ENCODE measurements at regions not wholly inside any gene's neighbourhood (a gene's known extent, or its start where the extent isn't known, plus 50 kb on each side); places are given as distances from the start of the nearest gene placed in this dataset.

DNA sequence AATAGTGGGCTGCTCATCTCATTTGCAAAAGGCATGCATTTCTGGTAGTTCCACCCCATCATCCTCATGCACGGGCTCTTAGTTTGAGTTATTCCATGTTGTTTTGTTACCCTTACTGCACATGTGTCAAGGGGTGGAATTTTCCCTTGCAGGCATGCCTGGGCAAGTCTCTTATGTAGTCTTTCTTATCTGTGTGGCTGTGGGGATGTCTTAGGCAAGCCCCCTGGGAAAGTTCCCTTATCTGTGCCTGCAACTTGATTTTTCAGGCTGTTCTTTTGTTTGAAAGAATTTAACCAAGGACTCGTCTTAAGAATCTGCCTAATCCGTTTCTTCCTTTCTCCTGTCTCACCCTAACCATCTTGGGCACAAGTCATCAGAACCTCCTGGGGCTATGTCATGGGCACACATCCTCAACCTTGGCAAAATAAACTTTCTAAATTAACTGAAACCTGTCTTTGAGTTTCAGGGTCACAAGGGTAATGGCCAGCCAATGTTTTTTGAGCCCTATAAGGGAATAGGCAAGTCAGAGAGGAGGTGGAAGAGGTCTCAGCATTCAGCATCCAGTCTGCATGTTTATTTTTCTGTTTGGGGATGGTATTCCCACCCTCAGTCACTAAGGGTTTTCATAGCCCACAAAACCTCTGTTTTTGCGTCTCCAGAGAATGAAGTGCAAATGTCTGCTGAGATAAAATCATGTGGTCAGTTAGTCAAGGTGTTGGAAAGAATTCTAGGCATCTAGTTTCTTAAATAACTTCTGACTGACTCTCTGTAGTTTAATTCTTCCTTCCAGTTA, 579.7 kb downstream of the PLA2G4A start:
- Histone ChIP-seq H3K9me3 (replicated peaks) (no peaks in the 10 kb centered on the region), H3K27me3 (ENCODE audit: low read depth) (no peaks in the 10 kb centered on the region), H3K4me3 (no peak overlapping the region), H3K27ac (replicated peaks) (no peak overlapping the region), H3K36me3 (no peaks in the 10 kb centered on the region), H3K4me1 (no peaks in the 10 kb centered on the region)
- DNase-seq: no peak
- TF ChIP-seq, protein P1, sequence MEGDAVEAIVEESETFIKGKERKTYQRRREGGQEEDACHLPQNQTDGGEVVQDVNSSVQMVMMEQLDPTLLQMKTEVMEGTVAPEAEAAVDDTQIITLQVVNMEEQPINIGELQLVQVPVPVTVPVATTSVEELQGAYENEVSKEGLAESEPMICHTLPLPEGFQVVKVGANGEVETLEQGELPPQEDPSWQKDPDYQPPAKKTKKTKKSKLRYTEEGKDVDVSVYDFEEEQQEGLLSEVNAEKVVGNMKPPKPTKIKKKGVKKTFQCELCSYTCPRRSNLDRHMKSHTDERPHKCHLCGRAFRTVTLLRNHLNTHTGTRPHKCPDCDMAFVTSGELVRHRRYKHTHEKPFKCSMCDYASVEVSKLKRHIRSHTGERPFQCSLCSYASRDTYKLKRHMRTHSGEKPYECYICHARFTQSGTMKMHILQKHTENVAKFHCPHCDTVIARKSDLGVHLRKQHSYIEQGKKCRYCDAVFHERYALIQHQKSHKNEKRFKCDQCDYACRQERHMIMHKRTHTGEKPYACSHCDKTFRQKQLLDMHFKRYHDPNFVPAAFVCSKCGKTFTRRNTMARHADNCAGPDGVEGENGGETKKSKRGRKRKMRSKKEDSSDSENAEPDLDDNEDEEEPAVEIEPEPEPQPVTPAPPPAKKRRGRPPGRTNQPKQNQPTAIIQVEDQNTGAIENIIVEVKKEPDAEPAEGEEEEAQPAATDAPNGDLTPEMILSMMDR (IDR thresholded peaks at IDR 0.05; ENCODE audit: borderline replicate concordance): no peak
- intact Hi-C loops (cut with micrococcal nuclease): no loop called here

DNA sequence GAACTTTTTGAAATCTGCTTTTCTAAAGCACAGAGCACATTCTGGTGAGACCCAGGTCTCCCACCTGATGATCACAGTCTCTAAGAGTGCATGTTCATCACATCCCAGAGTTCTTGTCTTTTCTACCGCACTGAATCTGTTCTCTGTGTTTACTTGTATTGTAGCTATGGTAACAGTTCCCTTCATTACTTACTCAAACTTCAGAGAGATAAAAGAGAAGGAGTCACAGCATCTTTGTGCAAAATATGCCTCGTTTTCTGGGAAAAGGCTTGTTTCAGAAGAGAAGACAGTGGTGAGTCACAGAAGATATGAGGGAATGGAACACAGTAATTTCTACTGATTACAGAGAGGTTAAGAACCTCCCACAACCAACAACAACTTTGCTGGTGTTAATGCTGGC, 580.6 kb downstream of the PLA2G4A start:
- H3K36me3 ChIP-seq: no peaks in the 10 kb centered on the region
- TF ChIP-seq, protein P1 (IDR thresholded peaks at IDR 0.05; ENCODE audit: borderline replicate concordance): no peak
- no peaks in the 10 kb centered on the region for H3K27me3 ChIP-seq (ENCODE audit: low read depth)
- H3K9me3 ChIP-seq (replicated peaks): no peaks in the 10 kb centered on the region
- no peak for DNase-seq
- no peak overlapping the region for H3K27ac ChIP-seq (replicated peaks)
- intact Hi-C loops (cut with micrococcal nuclease): no loop called here
- no peak overlapping the region for H3K4me3 ChIP-seq
- H3K4me1 ChIP-seq: no peaks in the 10 kb centered on the region

DNA sequence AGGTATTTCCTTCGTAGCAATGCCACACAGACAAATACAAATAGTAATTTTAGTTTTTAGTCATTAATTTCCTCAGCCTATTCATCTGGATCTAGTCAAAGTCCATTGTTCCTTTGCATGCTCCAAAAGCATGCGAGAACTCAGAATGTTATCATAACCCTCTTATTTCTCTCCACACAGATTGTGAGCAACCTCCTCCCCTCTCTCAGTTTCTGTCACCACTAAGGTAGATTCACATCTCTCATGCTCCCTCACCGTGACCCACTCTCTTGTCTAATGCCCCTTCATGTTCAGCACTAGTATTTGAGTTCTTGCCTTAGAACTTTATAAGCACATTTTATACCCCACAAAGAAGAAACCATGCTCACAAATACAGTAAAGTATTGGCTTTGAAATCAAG, 582.4 kb downstream of the PLA2G4A start:
- intact Hi-C loops (cut with micrococcal nuclease): no loop called here
- Histone ChIP-seq H3K9me3 (replicated peaks) (no peaks in the 10 kb centered on the region), H3K27me3 (ENCODE audit: low read depth) (no peaks in the 10 kb centered on the region), H3K4me3 (no peak overlapping the region), H3K27ac (replicated peaks) (no peak overlapping the region), H3K36me3 (no peaks in the 10 kb centered on the region), H3K4me1 (no peaks in the 10 kb centered on the region)
- no peak for DNase-seq
- TF ChIP-seq, protein P1 (IDR thresholded peaks at IDR 0.05; ENCODE audit: borderline replicate concordance): no peak

DNA sequence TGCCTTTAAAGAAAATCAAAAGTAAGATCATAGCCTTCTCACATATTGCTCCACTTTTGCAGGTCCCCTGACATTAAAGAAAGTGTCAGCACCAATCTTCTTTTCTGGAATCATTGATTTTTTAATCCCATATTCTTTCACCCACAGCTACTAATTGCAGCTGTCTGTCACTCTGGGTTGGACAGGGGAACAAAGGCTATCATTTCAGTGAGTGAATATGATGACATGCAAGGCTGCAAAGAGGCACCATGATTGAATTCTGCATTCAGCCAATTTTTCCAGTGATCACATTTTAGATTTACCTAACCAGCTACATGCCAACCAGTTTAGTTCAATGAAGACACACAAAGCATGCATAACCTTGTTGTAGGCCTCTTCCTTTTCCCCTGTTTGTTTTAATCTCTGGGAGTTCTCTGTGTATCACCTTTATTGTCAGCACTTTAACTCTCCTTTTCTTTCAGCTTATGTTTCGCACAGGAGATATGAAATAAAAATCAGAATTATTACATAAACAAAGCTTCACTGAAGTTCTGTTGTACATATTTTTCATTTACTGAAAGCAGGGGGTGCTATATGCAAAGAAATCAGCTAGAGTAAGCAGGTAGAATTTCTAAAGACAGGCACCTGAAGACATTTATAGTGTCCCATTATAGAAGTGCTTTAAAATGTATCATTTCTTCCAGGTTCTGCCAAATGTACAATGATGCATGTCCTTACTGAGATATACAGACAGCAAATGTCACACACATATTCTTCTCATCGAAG, 584.8 kb downstream of the PLA2G4A start:
- no peak overlapping the region for H3K4me3 ChIP-seq
- DNase-seq: no peak
- intact Hi-C loops (cut with micrococcal nuclease): no loop called here
- H3K9me3 ChIP-seq (replicated peaks): no peaks in the 10 kb centered on the region
- no peaks in the 10 kb centered on the region for H3K36me3 ChIP-seq
- H3K27ac ChIP-seq (replicated peaks): no peak overlapping the region
- H3K27me3 ChIP-seq (ENCODE audit: low read depth): no peaks in the 10 kb centered on the region
- H3K4me1 ChIP-seq: no peaks in the 10 kb centered on the region
- TF ChIP-seq, protein P1 (IDR thresholded peaks at IDR 0.05; ENCODE audit: borderline replicate concordance): no peak

DNA sequence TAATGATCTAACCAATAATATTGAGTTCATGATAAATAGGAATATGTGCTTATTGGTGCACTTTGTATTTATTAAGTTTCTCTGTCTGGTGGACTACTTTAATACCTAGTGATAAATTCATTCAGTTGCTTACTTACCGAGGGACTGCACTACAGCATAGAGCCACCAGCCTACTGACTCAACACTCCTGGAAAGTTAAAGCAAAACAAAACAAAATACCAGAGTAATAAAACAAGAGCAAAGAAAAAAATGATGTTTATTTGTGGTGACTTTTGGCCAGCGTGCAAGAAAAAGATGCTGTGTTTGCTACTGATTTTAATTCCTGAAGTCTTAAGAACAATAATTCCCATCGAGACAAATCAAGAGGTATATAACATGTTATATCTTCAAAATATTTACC, 586.3 kb downstream of the PLA2G4A start:
- no peaks in the 10 kb centered on the region for H3K36me3 ChIP-seq
- H3K4me1 ChIP-seq: no peaks in the 10 kb centered on the region
- no peak overlapping the region for H3K4me3 ChIP-seq
- TF ChIP-seq, protein P1 (IDR thresholded peaks at IDR 0.05; ENCODE audit: borderline replicate concordance): no peak
- no peak for DNase-seq
- no peaks in the 10 kb centered on the region for H3K9me3 ChIP-seq (replicated peaks)
- no peak overlapping the region for H3K27ac ChIP-seq (replicated peaks)
- no peaks in the 10 kb centered on the region for H3K27me3 ChIP-seq (ENCODE audit: low read depth)
- intact Hi-C loops (cut with micrococcal nuclease): no loop called here
